Mucosa of descending colon (tissue), 3 donors: ENCODE measurements at regions not wholly inside any gene's neighbourhood (a gene's known extent, or its start where the extent isn't known, plus 50 kb on each side); places are given as distances from the start of the nearest gene placed in this dataset.

ENCODE experiments used
- ATAC-seq: fragments of 200-7000 bp; cut with Tn5 transposase; one replicate; pipeline ENCODE4 v1.9.1; 2020; ENCODE audit warnings: mild to moderate bottlenecking, moderate library complexity
- DNase-seq, 3 donors: peaks; one replicate each; pipeline ENCODE4 v3.0.0-alpha.2; 2020
- H3K36me3 ChIP-seq: fragments of 200-600 bp; one replicate; pipeline ENCODE4 v1.8.0; 2021; ENCODE audit warnings: low read depth, mild to moderate bottlenecking
- H3K4me1 ChIP-seq: fragments of 200-600 bp; one replicate; pipeline ENCODE4 v1.8.0; 2021; ENCODE audit warnings: low read depth, mild to moderate bottlenecking
- H3K4me3 ChIP-seq: fragments of 200-600 bp; one replicate; pipeline ENCODE4 v1.8.0; 2021; ENCODE audit warnings: mild to moderate bottlenecking
- H3K9me3 ChIP-seq: fragments of 200-600 bp; one replicate; pipeline ENCODE4 v1.8.0; 2021; ENCODE audit warnings: mild to moderate bottlenecking
- intact Hi-C, 2 donors: fragments of 100-400 bp; cut with DNase I in 1 of 2; cut with micrococcal nuclease in 1 of 2; formaldehyde crosslinking; loops; one replicate each; pipeline versions ENCODE4 v1.11.0 to v1.11.1; 2022; cut with DNase I, micrococcal nuclease
- TF ChIP-seq, protein P1 (sequence below): fragments of 200-600 bp; IDR thresholded peaks from one replicate; pipeline ENCODE4 v1.8.0; 2022; ENCODE audit warnings: antibody characterized with exemption, mild to moderate bottlenecking
- donor health status: DM: no; HTN: no; CAD: no; lungs with moderate emphysema.
- donor health status: DM: no; HTN: no; CAD: no.
- donor health status: DM: no; HTN: yes; CAD: no.

- TF ChIP-seq, protein P1, sequence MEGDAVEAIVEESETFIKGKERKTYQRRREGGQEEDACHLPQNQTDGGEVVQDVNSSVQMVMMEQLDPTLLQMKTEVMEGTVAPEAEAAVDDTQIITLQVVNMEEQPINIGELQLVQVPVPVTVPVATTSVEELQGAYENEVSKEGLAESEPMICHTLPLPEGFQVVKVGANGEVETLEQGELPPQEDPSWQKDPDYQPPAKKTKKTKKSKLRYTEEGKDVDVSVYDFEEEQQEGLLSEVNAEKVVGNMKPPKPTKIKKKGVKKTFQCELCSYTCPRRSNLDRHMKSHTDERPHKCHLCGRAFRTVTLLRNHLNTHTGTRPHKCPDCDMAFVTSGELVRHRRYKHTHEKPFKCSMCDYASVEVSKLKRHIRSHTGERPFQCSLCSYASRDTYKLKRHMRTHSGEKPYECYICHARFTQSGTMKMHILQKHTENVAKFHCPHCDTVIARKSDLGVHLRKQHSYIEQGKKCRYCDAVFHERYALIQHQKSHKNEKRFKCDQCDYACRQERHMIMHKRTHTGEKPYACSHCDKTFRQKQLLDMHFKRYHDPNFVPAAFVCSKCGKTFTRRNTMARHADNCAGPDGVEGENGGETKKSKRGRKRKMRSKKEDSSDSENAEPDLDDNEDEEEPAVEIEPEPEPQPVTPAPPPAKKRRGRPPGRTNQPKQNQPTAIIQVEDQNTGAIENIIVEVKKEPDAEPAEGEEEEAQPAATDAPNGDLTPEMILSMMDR = no peak
- H3K4me3 ChIP-seq = no peak overlapping the region
- DNase-seq = no peak
- ATAC-seq = no peak
- H3K9me3 ChIP-seq = no peaks in the 10 kb centered on the region
- H3K4me1 ChIP-seq = no peaks in the 10 kb centered on the region
- intact Hi-C loops = no loop called here
- H3K36me3 ChIP-seq = no peaks in the 10 kb centered on the region
Observed at GRCh38 chr10:105358911-105359310, 717.8 kb downstream of the SORCS3 start.

DNA sequence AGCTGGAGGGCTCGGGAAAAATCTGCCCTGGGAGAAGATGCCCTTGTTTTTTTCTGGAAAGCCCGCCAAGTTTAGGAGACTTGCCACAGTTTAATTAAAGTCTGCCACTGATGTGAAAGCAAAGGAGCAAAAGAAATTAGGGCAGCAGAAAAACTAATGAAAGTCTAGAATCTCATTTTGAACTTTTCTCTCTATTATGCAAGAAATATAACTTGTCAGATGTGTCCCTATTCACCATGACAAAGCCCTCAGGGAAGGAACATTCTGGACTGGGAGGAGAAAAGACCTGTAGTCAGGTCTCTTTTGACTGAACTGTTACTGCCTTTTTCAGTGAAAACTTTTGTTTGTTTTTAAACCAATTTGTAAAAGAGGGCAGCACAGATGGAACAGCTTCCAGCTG is 715.5 kb downstream of the SORCS3 start:
- intact Hi-C loops = no loop called here
- Histone ChIP-seq H3K4me3 (no peak overlapping the region), H3K9me3 (no peaks in the 10 kb centered on the region), H3K4me1 (no peaks in the 10 kb centered on the region), H3K36me3 (no peaks in the 10 kb centered on the region)
- ATAC-seq (no peak), DNase-seq (no peak)
- TF ChIP-seq, protein P1 = no peak

GRCh38 chr10:105354010-105354409 is 712.9 kb downstream of the SORCS3 start:
- peak; percentile 31 to 49 (median 47) for DNase-seq
- ATAC-seq = peak; percentile 79
- Histone ChIP-seq H3K4me3 (no peak overlapping the region), H3K36me3 (no peaks in the 10 kb centered on the region), H3K9me3 (no peaks in the 10 kb centered on the region), H3K4me1 (no peaks in the 10 kb centered on the region)
- TF ChIP-seq, protein P1 = no peak
- intact Hi-C loops = no loop called here

DNA sequence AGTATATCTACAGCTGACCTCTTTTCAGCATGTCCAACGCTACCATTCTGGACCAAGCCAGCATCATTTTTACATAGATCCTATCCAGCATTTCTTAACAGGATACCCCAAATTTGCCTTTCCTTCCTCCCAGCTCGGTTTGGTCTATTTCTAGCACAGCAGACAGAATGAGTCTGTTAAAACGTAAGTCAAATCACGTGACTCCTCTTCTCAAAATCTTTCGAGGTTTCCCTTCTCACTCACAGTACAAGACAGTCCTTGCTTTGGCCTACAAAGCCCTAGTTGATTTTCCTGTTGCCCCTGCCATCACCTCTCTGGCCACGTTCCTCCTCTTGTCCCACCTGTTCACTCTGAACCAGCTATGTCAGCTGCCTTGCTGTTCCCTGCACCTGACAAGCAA is 711.7 kb downstream of the SORCS3 start:
- Histone ChIP-seq H3K9me3 (no peaks in the 10 kb centered on the region), H3K4me3 (no peak overlapping the region), H3K36me3 (no peaks in the 10 kb centered on the region), H3K4me1 (no peaks in the 10 kb centered on the region)
- intact Hi-C loops = no loop called here
- TF ChIP-seq, protein P1 = no peak
- DNase-seq (no peak), ATAC-seq (no peak)

GRCh38 chr10:105352281-105352680 is 711.2 kb downstream of the SORCS3 start:
- Histone ChIP-seq H3K4me3 (no peak overlapping the region), H3K4me1 (no peaks in the 10 kb centered on the region), H3K9me3 (no peaks in the 10 kb centered on the region), H3K36me3 (no peaks in the 10 kb centered on the region)
- intact Hi-C loops = no loop called here
- no peak for ATAC-seq
- DNase-seq = no peak
- TF ChIP-seq, protein P1 = no peak

DNA sequence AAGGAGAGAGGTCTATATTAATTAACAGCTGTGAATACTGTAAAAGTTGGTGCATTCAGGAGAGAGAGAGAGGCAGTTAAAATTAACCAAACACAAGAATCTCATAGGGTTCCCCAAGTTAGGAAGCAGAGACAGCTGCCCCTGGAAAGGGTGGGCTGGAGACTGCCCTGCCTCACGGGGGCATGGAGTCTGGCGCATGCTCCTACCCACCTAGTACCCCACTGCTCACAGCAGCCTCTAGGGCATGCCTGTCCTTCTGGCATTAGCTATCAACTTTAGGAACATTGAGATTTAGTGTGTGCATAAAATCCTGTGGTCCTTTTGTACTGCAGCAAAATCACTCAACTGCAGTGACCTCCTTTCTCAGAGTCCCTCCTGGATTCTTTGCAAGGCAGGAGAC is 710.1 kb downstream of the SORCS3 start:
- no peaks in the 10 kb centered on the region for H3K4me1 ChIP-seq
- no peak for ATAC-seq
- intact Hi-C loops = no loop called here
- no peak overlapping the region for H3K4me3 ChIP-seq
- no peaks in the 10 kb centered on the region for H3K9me3 ChIP-seq
- TF ChIP-seq, protein P1 = no peak
- H3K36me3 ChIP-seq = no peaks in the 10 kb centered on the region
- no peak for DNase-seq
